HCT116 (cell line): ENCODE measurements at regions not wholly inside any gene's neighbourhood (a gene's known extent, or its start where the extent isn't known, plus 50 kb on each side); places are given as distances from the start of the nearest gene placed in this dataset.

ENCODE experiments used
- ATAC-seq: fragments of 200-7000 bp; cut with Tn5 transposase; 2 replicates; pipeline ENCODE4 v1.9.1; 2020; ENCODE audit warnings: mild to moderate bottlenecking, moderate library complexity
- BruUV-seq: library from RNA; stranded (reverse); fragments of 400-500 nt; replicated peaks from 2 replicates; lab custom pipeline; 2021; lab: Mats Ljungman, UMichigan
- CTCF ChIA-PET: fragments of 300-600 bp; sonication (Branson Sonifier 250); formaldehyde crosslinking; loops from one replicate; lab custom pipeline; 2021; ENCODE audit warnings: antibody characterized with exemption; lab: Charles Lee
- POLR2A ChIA-PET: fragments of 300-600, 350-600 bp; sonication (Branson Sonifier 250); formaldehyde crosslinking; loops from one replicate; lab custom pipeline; 2021; ENCODE audit warnings: antibody characterized with exemption; lab: Charles Lee
- RAD21 ChIA-PET, 2 experiments: fragments of 300-600 bp; sonication (Branson Sonifier 250); formaldehyde crosslinking; loops; one replicate each; lab custom pipeline; 2023; ENCODE audit warnings: low total read pairs in 2 of 2; ENCODE audit not compliant: uncharacterized antibody in 2 of 2, unreplicated experiment in 2 of 2, low non-redundant PET in 1 of 2; lab: Charles Lee
- DNase-seq: peaks from one replicate; pipeline ENCODE4 v3.0.0-alpha.2; 2010; ENCODE audit warnings: low read depth, low spot score
- H2AFZ ChIP-seq: fragments of 200-600 bp; shearing (Covaris generic), sonication (generic); 2 replicates; pipeline ENCODE4 v1.6.1; 2017; ENCODE audit warnings: low read depth, mixed run types, mixed read lengths, antibody characterized with exemption, low read length; ENCODE audit not compliant: poor library complexity, severe bottlenecking
- H3K27ac ChIP-seq: 2 replicates; pipeline ENCODE4 v1.5.1; 2012; ENCODE audit warnings: low read depth, low read length
- H3K27me3 ChIP-seq: fragments of 200-600 bp; sonication (generic); 2 replicates; pipeline ENCODE4 v1.6.1; 2016; ENCODE audit warnings: mixed run types, low read length, mixed read lengths; ENCODE audit not compliant: insufficient read depth
- H3K36me3 ChIP-seq, 2 experiments: fragments of 200-500 bp in 1 of 2; fragments of 200-600 bp in 1 of 2; sonication (Bioruptor generic) in 1 of 2; sonication (generic) in 1 of 2; 2 replicates each; pipeline versions ENCODE4 v1.5.1 to v1.6.1; 2014 to 2016; ENCODE audit warnings: low read length in 2 of 2, inconsistent platforms in 1 of 2, mixed read lengths in 1 of 2, mixed run types in 1 of 2; ENCODE audit not compliant: insufficient read depth in 2 of 2, control insufficient read depth in 1 of 2
- H3K4me1 ChIP-seq, 2 experiments: fragments of 200-600 bp in 1 of 2; sonication (generic) in 1 of 2; 2 replicates each; pipeline versions ENCODE4 v1.5.1 to v1.6.1; 2012 to 2017; ENCODE audit warnings: low read length in 2 of 2, inconsistent platforms in 1 of 2, mild to moderate bottlenecking in 1 of 2, mixed read lengths in 1 of 2, mixed run types in 1 of 2, moderate library complexity in 1 of 2; ENCODE audit not compliant: insufficient read depth in 2 of 2, control insufficient read depth in 1 of 2
- H3K4me2 ChIP-seq: fragments of 200-600 bp; sonication (generic); 2 replicates; pipeline ENCODE4 v1.6.1; 2017; ENCODE audit warnings: mixed run types, low read length, mixed read lengths
- H3K4me3 ChIP-seq, 2 experiments: fragments of 200-600 bp in 1 of 2; sonication (generic) in 1 of 2; replicated peaks in 1 of 2; 2 replicates each; pipeline ENCODE4 v1.5.1; 2011 to 2016; ENCODE audit warnings: low read length in 2 of 2, control low read depth in 1 of 2, low read depth in 1 of 2, mild to moderate bottlenecking in 1 of 2, mixed read lengths in 1 of 2, mixed run types in 1 of 2
- H3K79me2 ChIP-seq: fragments of 200-600 bp; sonication (generic); 2 replicates; pipeline ENCODE4 v1.6.1; 2017; ENCODE audit warnings: mild to moderate bottlenecking, mixed run types, low read length, moderate library complexity, mixed read lengths; ENCODE audit not compliant: insufficient read depth
- H3K9ac ChIP-seq: fragments of 200-600 bp; sonication (generic); 2 replicates; pipeline ENCODE4 v1.6.1; 2016; ENCODE audit warnings: low read length, mixed read lengths
- H3K9me2 ChIP-seq: fragments of 200-600 bp; sonication (generic), shearing (Covaris generic); 2 replicates; pipeline ENCODE4 v1.6.1; 2017; ENCODE audit warnings: mixed run types, mild to moderate bottlenecking, moderate library complexity; ENCODE audit not compliant: insufficient read depth
- H3K9me3 ChIP-seq, 2 experiments: fragments of 200-500 bp in 1 of 2; fragments of 200-600 bp in 1 of 2; sonication (Bioruptor generic) in 1 of 2; sonication (generic) in 1 of 2; 2 replicates each; pipeline ENCODE4 v1.6.1; 2014 to 2017; ENCODE audit warnings: low read length in 2 of 2, mixed read lengths in 2 of 2, inconsistent platforms in 1 of 2, low read depth in 1 of 2, mild to moderate bottlenecking in 1 of 2, mixed run types in 1 of 2, moderate library complexity in 1 of 2; ENCODE audit not compliant: control insufficient read depth in 1 of 2, insufficient read depth in 1 of 2
- H4K20me1 ChIP-seq: fragments of 200-600 bp; sonication (generic), shearing (Covaris generic); 2 replicates; pipeline ENCODE4 v1.6.1; 2017; ENCODE audit warnings: mixed run types, mild to moderate bottlenecking, moderate library complexity; ENCODE audit not compliant: insufficient read depth
- CBX3 ChIP-seq: IDR thresholded peaks from 2 replicates; pipeline ENCODE4 v1.6.1; 2012; ENCODE audit warnings: low read depth
- CEBPB ChIP-seq: IDR thresholded peaks from 2 replicates; pipeline ENCODE4 v1.6.1; 2012; ENCODE audit warnings: low read depth
- EZH2phosphoT487 ChIP-seq: fragments of 200-600 bp; IDR thresholded peaks from 2 replicates; pipeline ENCODE4 v1.6.1; 2018; ENCODE audit warnings: antibody characterized with exemption, borderline replicate concordance
- POLR2A ChIP-seq: IDR thresholded peaks from 2 replicates; pipeline ENCODE4 v1.7.0; 2011; ENCODE audit warnings: borderline replicate concordance; ENCODE audit not compliant: insufficient read depth, insufficient read length; ENCODE audit errors: extremely low read depth
- POLR2AphosphoS5 ChIP-seq: IDR thresholded peaks from 2 replicates; pipeline ENCODE4 v1.6.1; 2011; ENCODE audit warnings: mild to moderate bottlenecking, low read depth, low read length, moderate library complexity
- SIN3A ChIP-seq: IDR thresholded peaks from 2 replicates; pipeline ENCODE4 v1.6.1; 2012; ENCODE audit warnings: low read depth
- SRF ChIP-seq: IDR thresholded peaks from 2 replicates; pipeline ENCODE4 v1.6.1; 2012; ENCODE audit warnings: low read depth
- TCF7L2 ChIP-seq: IDR thresholded peaks from 2 replicates; pipeline ENCODE4 v1.7.0; 2011; ENCODE audit warnings: borderline replicate concordance, inconsistent platforms; ENCODE audit not compliant: insufficient read depth, insufficient read length; ENCODE audit errors: extremely low read depth
- ZNF274 ChIP-seq: fragments of 200-500 bp; sonication (Bioruptor generic); IDR thresholded peaks from 2 replicates; pipeline ENCODE4 v1.6.1; 2014; ENCODE audit warnings: mild to moderate bottlenecking, low read depth, low read length, inconsistent platforms
- intact Hi-C: fragments of 100-400 bp; cut with micrococcal nuclease; formaldehyde crosslinking; loops from 2 replicates; pipeline ENCODE4 v1.10.0; 2022
- TF ChIP-seq, protein P1 (sequence below): IDR thresholded peaks from 2 replicates; pipeline ENCODE4 v1.6.1; 2012; ENCODE audit warnings: low read depth
- TF ChIP-seq, protein P2 (sequence below), 3 experiments: fragments of 200-600 bp in 1 of 3; sonication (generic) in 1 of 3; IDR thresholded peaks in 2 of 3; conservative IDR thresholded peaks in 1 of 3; 2 replicates each; pipeline ENCODE4 v1.5.1; 2012 to 2017; ENCODE audit warnings: low read depth in 2 of 3, low read length in 2 of 3, antibody characterized with exemption in 1 of 3, borderline replicate concordance in 1 of 3, control low read depth in 1 of 3, mild to moderate bottlenecking in 1 of 3, mixed read lengths in 1 of 3, mixed run types in 1 of 3, moderate library complexity in 1 of 3; ENCODE audit not compliant: insufficient read depth in 1 of 3
- TF ChIP-seq, protein P3 (sequence below): IDR thresholded peaks from 2 replicates; pipeline ENCODE4 v1.6.1; 2012
- TF ChIP-seq, protein P4 (sequence below): IDR thresholded peaks from 2 replicates; pipeline ENCODE4 v1.6.1; 2011; ENCODE audit warnings: mild to moderate bottlenecking, low read length, moderate library complexity; ENCODE audit not compliant: insufficient replicate concordance; ENCODE audit errors: extremely low read depth

DNA sequence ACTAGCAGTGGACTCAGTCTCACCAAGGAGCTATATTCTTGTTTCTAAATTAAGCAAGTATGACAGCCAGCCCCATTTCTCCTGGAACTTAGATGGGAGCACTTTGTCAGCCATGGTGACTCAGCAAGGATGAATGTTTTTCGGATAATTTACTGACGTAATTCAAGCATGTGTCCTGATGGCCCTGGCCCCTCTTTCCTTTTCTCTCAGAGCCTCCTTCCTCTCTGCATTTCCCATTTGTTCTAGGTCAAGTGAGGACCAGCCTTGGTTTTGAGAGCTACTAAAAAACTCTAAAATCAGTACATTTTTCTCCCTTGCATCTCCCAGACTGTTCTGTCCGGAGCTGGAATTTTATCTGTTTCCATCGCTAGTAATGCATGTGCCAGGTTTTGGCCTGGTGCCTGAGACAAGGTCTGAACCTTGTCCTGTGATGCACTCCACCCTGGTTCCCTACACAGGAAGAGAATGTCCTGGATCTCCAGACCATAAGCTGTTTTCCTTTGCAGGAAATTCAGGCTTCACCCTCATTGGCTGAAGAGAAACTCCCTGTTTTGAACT, 256.6 kb upstream of the ROPN1 start (continued):
- TF ChIP-seq, protein P1, sequence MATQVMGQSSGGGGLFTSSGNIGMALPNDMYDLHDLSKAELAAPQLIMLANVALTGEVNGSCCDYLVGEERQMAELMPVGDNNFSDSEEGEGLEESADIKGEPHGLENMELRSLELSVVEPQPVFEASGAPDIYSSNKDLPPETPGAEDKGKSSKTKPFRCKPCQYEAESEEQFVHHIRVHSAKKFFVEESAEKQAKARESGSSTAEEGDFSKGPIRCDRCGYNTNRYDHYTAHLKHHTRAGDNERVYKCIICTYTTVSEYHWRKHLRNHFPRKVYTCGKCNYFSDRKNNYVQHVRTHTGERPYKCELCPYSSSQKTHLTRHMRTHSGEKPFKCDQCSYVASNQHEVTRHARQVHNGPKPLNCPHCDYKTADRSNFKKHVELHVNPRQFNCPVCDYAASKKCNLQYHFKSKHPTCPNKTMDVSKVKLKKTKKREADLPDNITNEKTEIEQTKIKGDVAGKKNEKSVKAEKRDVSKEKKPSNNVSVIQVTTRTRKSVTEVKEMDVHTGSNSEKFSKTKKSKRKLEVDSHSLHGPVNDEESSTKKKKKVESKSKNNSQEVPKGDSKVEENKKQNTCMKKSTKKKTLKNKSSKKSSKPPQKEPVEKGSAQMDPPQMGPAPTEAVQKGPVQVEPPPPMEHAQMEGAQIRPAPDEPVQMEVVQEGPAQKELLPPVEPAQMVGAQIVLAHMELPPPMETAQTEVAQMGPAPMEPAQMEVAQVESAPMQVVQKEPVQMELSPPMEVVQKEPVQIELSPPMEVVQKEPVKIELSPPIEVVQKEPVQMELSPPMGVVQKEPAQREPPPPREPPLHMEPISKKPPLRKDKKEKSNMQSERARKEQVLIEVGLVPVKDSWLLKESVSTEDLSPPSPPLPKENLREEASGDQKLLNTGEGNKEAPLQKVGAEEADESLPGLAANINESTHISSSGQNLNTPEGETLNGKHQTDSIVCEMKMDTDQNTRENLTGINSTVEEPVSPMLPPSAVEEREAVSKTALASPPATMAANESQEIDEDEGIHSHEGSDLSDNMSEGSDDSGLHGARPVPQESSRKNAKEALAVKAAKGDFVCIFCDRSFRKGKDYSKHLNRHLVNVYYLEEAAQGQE: no peak
- TF ChIP-seq EZH2phosphoT487 (no peak), CBX3 (no peak)
- TF ChIP-seq, protein P2, sequence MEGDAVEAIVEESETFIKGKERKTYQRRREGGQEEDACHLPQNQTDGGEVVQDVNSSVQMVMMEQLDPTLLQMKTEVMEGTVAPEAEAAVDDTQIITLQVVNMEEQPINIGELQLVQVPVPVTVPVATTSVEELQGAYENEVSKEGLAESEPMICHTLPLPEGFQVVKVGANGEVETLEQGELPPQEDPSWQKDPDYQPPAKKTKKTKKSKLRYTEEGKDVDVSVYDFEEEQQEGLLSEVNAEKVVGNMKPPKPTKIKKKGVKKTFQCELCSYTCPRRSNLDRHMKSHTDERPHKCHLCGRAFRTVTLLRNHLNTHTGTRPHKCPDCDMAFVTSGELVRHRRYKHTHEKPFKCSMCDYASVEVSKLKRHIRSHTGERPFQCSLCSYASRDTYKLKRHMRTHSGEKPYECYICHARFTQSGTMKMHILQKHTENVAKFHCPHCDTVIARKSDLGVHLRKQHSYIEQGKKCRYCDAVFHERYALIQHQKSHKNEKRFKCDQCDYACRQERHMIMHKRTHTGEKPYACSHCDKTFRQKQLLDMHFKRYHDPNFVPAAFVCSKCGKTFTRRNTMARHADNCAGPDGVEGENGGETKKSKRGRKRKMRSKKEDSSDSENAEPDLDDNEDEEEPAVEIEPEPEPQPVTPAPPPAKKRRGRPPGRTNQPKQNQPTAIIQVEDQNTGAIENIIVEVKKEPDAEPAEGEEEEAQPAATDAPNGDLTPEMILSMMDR (IDR thresholded peaks at IDR 0.05 in 2 of 3, conservative IDR thresholded peaks at IDR 0.05 in 1 of 3; ENCODE audit: borderline replicate concordance in 1 of 3, insufficient read depth in 1 of 3, low read depth in 2 of 3, low read length in 2 of 3): no peak
- TF ChIP-seq, all 23 proteins: peak for 0

DNA sequence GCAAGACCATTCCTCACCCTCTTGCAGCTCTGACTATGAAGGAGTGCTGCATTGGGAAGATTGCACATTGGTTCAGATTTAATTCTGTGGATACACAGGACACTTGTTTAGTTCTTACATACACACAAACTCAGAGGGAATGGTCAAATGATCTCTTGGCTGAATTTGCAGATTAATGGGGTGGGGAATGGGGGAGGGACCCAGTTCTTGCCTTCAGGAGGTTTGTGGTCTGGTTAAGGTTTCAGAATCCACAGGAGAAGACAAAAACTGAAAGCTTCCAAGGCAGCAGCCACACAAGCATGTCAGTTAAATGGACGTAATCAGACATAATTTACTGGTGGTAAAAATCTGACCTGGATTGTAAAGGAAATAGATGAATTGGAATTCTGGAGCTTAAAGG, 257.1 kb upstream of the ROPN1 start:
- DNase-seq (no peak), ATAC-seq (no peak)
- Histone ChIP-seq H3K27ac (no peak overlapping the region), H3K9me2 (no peaks in the 10 kb centered on the region), H3K4me2 (no peak overlapping the region), H2AFZ (no peak overlapping the region), H3K27me3 (peaks cover 23% of the 10 kb centered on the region), H3K4me3 (no peak overlapping the region), H4K20me1 (no peaks in the 10 kb centered on the region), H3K79me2 (no peaks in the 10 kb centered on the region), H3K4me1 (peaks cover 0 to 8% of the 10 kb centered on the region in 2 experiments; a peak in 1 of 4 replicates), H3K9me3 (no peaks in the 10 kb centered on the region), H3K36me3 (no peaks in the 10 kb centered on the region), H3K9ac (no peak overlapping the region)
- ChIA-PET CTCF (no interaction called here), POLR2A (no interaction called here), RAD21 (no interaction called here)
- no TSS peak for BruUV-seq
- intact Hi-C loops: no loop called here
- no peak for TF ChIP-seq POLR2AphosphoS5
- TF ChIP-seq, protein P2 (IDR thresholded peaks at IDR 0.05 in 2 of 3, conservative IDR thresholded peaks at IDR 0.05 in 1 of 3; ENCODE audit: borderline replicate concordance in 1 of 3, insufficient read depth in 1 of 3, low read depth in 2 of 3, low read length in 2 of 3): no peak
- no peak for TF ChIP-seq ZNF274
- no peak for TF ChIP-seq CEBPB
- TF ChIP-seq POLR2A: no peak
- TF ChIP-seq, protein P3, sequence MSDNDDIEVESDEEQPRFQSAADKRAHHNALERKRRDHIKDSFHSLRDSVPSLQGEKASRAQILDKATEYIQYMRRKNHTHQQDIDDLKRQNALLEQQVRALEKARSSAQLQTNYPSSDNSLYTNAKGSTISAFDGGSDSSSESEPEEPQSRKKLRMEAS: no peak
- TF ChIP-seq, protein P4, sequence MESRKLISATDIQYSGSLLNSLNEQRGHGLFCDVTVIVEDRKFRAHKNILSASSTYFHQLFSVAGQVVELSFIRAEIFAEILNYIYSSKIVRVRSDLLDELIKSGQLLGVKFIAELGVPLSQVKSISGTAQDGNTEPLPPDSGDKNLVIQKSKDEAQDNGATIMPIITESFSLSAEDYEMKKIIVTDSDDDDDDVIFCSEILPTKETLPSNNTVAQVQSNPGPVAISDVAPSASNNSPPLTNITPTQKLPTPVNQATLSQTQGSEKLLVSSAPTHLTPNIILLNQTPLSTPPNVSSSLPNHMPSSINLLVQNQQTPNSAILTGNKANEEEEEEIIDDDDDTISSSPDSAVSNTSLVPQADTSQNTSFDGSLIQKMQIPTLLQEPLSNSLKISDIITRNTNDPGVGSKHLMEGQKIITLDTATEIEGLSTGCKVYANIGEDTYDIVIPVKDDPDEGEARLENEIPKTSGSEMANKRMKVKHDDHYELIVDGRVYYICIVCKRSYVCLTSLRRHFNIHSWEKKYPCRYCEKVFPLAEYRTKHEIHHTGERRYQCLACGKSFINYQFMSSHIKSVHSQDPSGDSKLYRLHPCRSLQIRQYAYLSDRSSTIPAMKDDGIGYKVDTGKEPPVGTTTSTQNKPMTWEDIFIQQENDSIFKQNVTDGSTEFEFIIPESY: no peak
- no peak for TF ChIP-seq SIN3A
- TF ChIP-seq TCF7L2: no peak
- no peak for TF ChIP-seq SRF
